Right lobe of liver (tissue), 6 donors: ENCODE measurements at regions not wholly inside any gene's neighbourhood (a gene's known extent, or its start where the extent isn't known, plus 50 kb on each side); places are given as distances from the start of the nearest gene placed in this dataset.

Experiments used
- ATAC-seq, 4 donors: fragments of 200-7000 bp; cut with Tn5 transposase; one replicate each; pipeline ENCODE4 v1.9.1; 2020; ENCODE audit warnings: mild to moderate bottlenecking in 4 of 4, moderate library complexity in 4 of 4
- DNase-seq, 3 donors: peaks; one replicate each; pipeline ENCODE4 v3.0.0-alpha.2; 2020
- H3K27ac ChIP-seq, 3 donors: fragments of 200-600 bp; one replicate each; pipeline ENCODE4 v1.8.0; 2022
- H3K27me3 ChIP-seq, 2 donors: fragments of 200-600 bp; one replicate each; pipeline ENCODE4 v1.8.0; 2022
- H3K36me3 ChIP-seq, 4 donors: fragments of 200-600 bp; sonication (generic) in 1 of 4; one replicate each; pipeline versions ENCODE4 v1.5.1 to v1.8.0; 2017 to 2022; ENCODE audit warnings: control low read depth in 1 of 4
- H3K4me1 ChIP-seq, 4 donors: fragments of 200-600 bp; sonication (generic) in 1 of 4; one replicate each; pipeline versions ENCODE4 v1.5.1 to v1.8.0; 2017 to 2022; ENCODE audit warnings: control low read depth in 1 of 4
- H3K4me3 ChIP-seq, 3 donors: fragments of 200-600 bp; one replicate each; pipeline ENCODE4 v1.8.0; 2022
- H3K9me3 ChIP-seq, 4 donors: fragments of 200-600 bp; sonication (generic) in 1 of 4; one replicate each; pipeline versions ENCODE4 v1.5.1 to v1.8.0; 2017 to 2022; ENCODE audit warnings: control low read depth in 1 of 4
- POLR2A ChIP-seq: fragments of 450-650 bp; IDR thresholded peaks from one replicate; pipeline ENCODE4 v1.6.1; 2017; ENCODE audit warnings: antibody characterized with exemption, mild to moderate bottlenecking
- WGBS: methylation state at CpG from one replicate; pipeline ENCODE4 v1.1.6; 2018; ENCODE audit warnings: low coverage, low lambda C conversion rate; ENCODE audit not compliant: insufficient coverage; ENCODE audit errors: missing lambda C conversion rate; 5-methylcytosine and 5-hydroxymethylcytosine counted together
- intact Hi-C, 2 donors: fragments of 100-400 bp; cut with DNase I; formaldehyde crosslinking; loops; one replicate each; pipeline versions ENCODE4 v1.11.2 to v1.14.1; 2022
- TF ChIP-seq, protein P1 (sequence below), 4 donors: fragments of 200-600 bp in 3 of 4; fragments of 450-650 bp in 1 of 4; IDR thresholded peaks; one replicate each; pipeline versions ENCODE4 v1.5.1 to v1.8.0; 2016 to 2022; ENCODE audit warnings: antibody characterized with exemption in 4 of 4, mild to moderate bottlenecking in 2 of 4
- donor health status: DM: no; HTN: yes; CAD: no.
- donor health status: DM: no; HTN: no; CAD: no.
- donor health status: DM: no; HTN: no; CAD: no.
- donor health status: DM: no; HTN: yes; CAD: no.
- donor health status: DM: no; HTN: yes; CAD: no.

DNA sequence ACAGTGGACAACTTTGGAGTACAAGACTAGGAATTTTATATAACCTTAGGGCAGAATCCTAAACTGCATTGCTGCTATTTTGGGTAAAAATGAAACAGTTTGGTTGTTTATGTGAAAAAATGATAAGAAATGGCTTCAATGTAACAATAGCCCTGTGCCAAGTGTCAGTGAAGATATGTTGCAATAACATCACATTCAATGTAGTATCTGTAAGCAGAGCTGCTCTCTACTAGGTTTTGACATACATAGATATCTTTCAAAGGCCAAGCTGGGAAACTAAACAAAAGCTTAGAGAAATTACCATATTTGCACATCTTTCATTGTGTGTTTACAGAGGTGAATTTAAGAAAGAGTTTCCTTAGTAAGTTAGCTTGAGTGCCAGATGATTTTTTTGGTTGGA is 135.0 kb upstream of the DOK6 start:
- Histone ChIP-seq H3K4me3 (no peak overlapping the region), H3K9me3 (no peaks in the 10 kb centered on the region), H3K36me3 (no peaks in the 10 kb centered on the region), H3K4me1 (no peaks in the 10 kb centered on the region), H3K27me3 (no peaks in the 10 kb centered on the region), H3K27ac (no peak overlapping the region)
- intact Hi-C loops: no loop called here
- no peak for ATAC-seq
- TF ChIP-seq, protein P1, sequence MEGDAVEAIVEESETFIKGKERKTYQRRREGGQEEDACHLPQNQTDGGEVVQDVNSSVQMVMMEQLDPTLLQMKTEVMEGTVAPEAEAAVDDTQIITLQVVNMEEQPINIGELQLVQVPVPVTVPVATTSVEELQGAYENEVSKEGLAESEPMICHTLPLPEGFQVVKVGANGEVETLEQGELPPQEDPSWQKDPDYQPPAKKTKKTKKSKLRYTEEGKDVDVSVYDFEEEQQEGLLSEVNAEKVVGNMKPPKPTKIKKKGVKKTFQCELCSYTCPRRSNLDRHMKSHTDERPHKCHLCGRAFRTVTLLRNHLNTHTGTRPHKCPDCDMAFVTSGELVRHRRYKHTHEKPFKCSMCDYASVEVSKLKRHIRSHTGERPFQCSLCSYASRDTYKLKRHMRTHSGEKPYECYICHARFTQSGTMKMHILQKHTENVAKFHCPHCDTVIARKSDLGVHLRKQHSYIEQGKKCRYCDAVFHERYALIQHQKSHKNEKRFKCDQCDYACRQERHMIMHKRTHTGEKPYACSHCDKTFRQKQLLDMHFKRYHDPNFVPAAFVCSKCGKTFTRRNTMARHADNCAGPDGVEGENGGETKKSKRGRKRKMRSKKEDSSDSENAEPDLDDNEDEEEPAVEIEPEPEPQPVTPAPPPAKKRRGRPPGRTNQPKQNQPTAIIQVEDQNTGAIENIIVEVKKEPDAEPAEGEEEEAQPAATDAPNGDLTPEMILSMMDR (IDR thresholded peaks at IDR 0.05): no peak
- no peak for TF ChIP-seq POLR2A
- no peak for DNase-seq

DNA sequence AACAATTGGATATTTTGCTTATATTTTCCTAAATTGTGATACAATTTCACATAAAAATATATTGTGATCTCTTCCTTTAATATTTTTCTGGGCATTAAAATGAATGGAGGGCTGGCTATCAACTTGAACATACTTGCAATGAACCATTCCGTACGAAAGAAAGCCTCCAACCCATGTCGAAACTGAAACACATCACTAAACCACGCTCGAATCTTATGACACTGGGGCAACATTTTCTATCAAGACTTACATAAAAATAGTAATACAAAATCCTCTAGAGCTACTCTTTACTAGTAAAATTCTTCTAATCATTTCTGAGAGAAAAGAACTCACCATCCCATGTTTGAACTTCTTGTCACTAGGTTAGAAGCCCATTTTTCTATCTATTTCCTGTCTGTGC is 132.8 kb upstream of the DOK6 start:
- no peaks in the 10 kb centered on the region for H3K9me3 ChIP-seq
- 91% methylated on average over 5 of the region's 5 CpGs for WGBS
- DNase-seq: no peak
- no peaks in the 10 kb centered on the region for H3K27me3 ChIP-seq
- no peak overlapping the region for H3K27ac ChIP-seq
- no peaks in the 10 kb centered on the region for H3K36me3 ChIP-seq
- intact Hi-C loops: no loop called here
- no peaks in the 10 kb centered on the region for H3K4me1 ChIP-seq
- ATAC-seq: no peak
- TF ChIP-seq, protein P1 (IDR thresholded peaks at IDR 0.05): no peak
- TF ChIP-seq POLR2A: no peak
- H3K4me3 ChIP-seq: no peak overlapping the region

DNA sequence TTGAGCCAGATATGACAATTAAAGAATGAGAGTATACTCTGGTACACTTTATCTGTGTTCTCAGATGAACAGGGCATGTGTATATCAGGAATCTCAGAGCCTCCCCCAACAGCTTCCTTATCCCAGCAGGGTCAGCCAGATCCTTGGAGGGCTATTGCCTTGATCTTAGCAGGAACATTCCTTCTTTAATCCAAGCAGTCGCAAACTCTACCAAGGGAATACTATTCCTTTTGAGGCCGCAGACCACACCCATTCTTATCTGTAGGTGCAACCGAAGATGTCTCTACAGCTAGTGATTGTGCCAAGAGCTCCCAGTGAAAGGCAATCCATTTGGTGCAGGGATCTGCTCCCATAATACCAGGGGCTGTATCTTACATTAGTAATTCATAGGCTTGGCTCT is 118.3 kb upstream of the DOK6 start:
- ATAC-seq (no peak), DNase-seq (no peak)
- Histone ChIP-seq H3K9me3 (no peaks in the 10 kb centered on the region), H3K4me3 (no peak overlapping the region), H3K36me3 (no peaks in the 10 kb centered on the region), H3K4me1 (no peaks in the 10 kb centered on the region), H3K27ac (no peak overlapping the region), H3K27me3 (no peaks in the 10 kb centered on the region)
- WGBS: 58% methylated on average over 3 of the region's 3 CpGs
- no peak for TF ChIP-seq POLR2A
- intact Hi-C loops: no loop called here

DNA sequence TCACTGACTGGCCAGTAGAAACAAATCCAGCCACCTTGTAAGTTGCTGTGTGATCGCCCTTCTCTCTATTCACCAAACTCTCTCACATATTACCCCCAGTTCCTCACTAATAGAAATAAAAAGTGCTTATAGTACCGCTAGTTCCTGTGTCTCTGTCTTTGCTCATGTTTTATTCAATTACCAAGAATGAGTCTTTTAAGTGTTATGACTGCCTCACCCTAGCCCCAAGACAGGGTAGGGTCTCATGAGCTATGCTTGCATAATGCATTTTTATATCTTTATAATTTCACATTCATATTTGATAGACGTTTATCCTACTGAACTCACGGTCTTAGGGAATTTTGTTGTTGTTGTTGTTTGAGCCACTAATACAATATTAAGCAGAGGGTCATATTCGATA is 109.6 kb upstream of the DOK6 start:
- DNase-seq (no peak), ATAC-seq (no peak)
- WGBS: 71% methylated on average over 5 of the region's 5 CpGs
- Histone ChIP-seq H3K9me3 (no peaks in the 10 kb centered on the region), H3K4me1 (no peaks in the 10 kb centered on the region), H3K27ac (no peak overlapping the region), H3K4me3 (no peak overlapping the region), H3K27me3 (no peaks in the 10 kb centered on the region), H3K36me3 (no peaks in the 10 kb centered on the region)
- intact Hi-C loops: no loop called here
- TF ChIP-seq, protein P1 (IDR thresholded peaks at IDR 0.05): no peak
- TF ChIP-seq POLR2A: no peak

DNA sequence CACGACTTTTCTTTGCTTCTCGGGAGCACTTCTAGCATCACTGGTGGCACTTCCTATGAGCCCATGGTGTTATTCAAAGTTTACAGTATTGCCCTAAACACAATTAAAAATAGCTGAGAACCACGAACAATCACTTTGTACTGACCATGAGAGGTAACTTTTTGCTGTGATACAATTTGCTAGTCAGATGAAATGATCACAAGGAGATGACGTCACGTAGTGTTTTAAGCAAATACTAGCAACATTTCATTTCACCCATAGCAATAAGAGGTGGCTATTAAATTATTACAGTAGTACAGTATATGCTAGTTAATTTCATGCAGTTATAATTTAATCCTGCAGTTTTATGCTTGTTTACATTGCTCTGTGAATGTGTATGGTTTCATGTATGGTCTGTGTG is 108.9 kb upstream of the DOK6 start:
- ATAC-seq: no peak
- H3K4me3 ChIP-seq: no peak overlapping the region
- H3K4me1 ChIP-seq: no peaks in the 10 kb centered on the region
- intact Hi-C loops: no loop called here
- H3K27me3 ChIP-seq: no peaks in the 10 kb centered on the region
- WGBS: 61% methylated on average over 5 of the region's 5 CpGs
- no peak for DNase-seq
- TF ChIP-seq, protein P1 (IDR thresholded peaks at IDR 0.05): no peak
- TF ChIP-seq POLR2A: no peak
- H3K36me3 ChIP-seq: no peaks in the 10 kb centered on the region
- H3K9me3 ChIP-seq: no peaks in the 10 kb centered on the region
- H3K27ac ChIP-seq: no peak overlapping the region
